Activated naive CD4-positive, alpha-beta T cell treated with anti-CD3 and anti-CD28 coated beads, Interleukin-2, amount 50 U/mL, for 24 hours (primary cell): ENCODE measurements at regions not wholly inside any gene's neighbourhood (a gene's known extent, or its start where the extent isn't known, plus 50 kb on each side); places are given as distances from the start of the nearest gene placed in this dataset.

Experiments used
- H3K27ac Mint-ChIP-seq: one replicate; pipeline ENCODE4 v1.8.0; 2021; ENCODE audit warnings: mild to moderate bottlenecking, mixed read lengths
- H3K27me3 Mint-ChIP-seq: one replicate; pipeline ENCODE4 v1.8.0; 2021; ENCODE audit warnings: mixed read lengths
- H3K36me3 Mint-ChIP-seq: one replicate; pipeline ENCODE4 v1.8.0; 2021; ENCODE audit warnings: mixed read lengths
- H3K4me1 Mint-ChIP-seq: one replicate; pipeline ENCODE4 v1.8.0; 2021; ENCODE audit warnings: mixed read lengths
- H3K4me3 Mint-ChIP-seq: one replicate; pipeline ENCODE4 v1.8.0; 2021; ENCODE audit warnings: mild to moderate bottlenecking, mixed read lengths
- H3K9me3 Mint-ChIP-seq: one replicate; pipeline ENCODE4 v1.8.0; 2021; ENCODE audit warnings: mixed read lengths

- peaks cover 11% of the 10 kb centered on the region for H3K27me3 Mint-ChIP-seq
- H3K9me3 Mint-ChIP-seq = peaks cover 7% of the 10 kb centered on the region
- H3K27ac Mint-ChIP-seq = no peak overlapping the region
- no peaks in the 10 kb centered on the region for H3K4me1 Mint-ChIP-seq
- H3K4me3 Mint-ChIP-seq = no peak overlapping the region
- peaks cover 3% of the 10 kb centered on the region for H3K36me3 Mint-ChIP-seq
Measured at GRCh38 chr10:113415246-113415645, 137.6 kb upstream of the HABP2 start.

DNA sequence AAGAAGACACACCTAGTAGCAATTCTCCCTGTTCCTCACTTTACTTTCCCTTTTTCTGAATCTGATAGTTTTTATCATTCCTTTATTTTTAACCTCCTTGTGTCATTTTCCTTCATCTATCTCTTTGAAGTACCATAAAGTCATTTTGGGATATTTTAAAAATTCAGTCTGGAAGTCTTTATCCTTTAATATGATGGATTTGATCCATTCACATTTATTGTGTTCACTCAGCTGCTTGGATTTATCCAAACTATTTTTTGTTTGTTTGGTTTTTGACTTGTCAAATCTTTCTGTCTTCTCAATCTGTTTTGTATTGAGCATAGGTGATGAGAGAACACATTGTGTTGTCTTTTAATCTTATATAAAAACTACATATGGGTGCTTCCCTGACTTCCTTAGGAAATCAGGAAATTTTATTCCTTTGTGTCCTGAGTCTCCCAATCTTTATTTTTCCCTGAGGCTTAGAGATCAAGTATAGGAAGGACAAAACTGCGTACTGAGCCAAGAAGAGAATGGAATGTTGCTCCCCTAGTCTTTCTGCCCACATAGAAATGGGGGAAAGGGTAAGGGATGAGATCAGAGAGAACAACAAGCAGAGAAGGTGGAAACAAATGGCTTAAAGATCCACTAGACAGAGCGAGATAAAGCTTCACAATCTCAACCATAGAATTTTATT lies 132.7 kb upstream of the HABP2 start:
- peaks cover 9% of the 10 kb centered on the region for H3K9me3 Mint-ChIP-seq
- no peaks in the 10 kb centered on the region for H3K4me1 Mint-ChIP-seq
- H3K27me3 Mint-ChIP-seq = peaks cover 17% of the 10 kb centered on the region
- H3K36me3 Mint-ChIP-seq = peaks cover 3% of the 10 kb centered on the region
- no peak overlapping the region for H3K4me3 Mint-ChIP-seq
- no peak overlapping the region for H3K27ac Mint-ChIP-seq

GRCh38 chr10:113420733-113421675 lies 131.8 kb upstream of the HABP2 start:
- peaks cover 9% of the 10 kb centered on the region for H3K9me3 Mint-ChIP-seq
- no peaks in the 10 kb centered on the region for H3K4me1 Mint-ChIP-seq
- H3K36me3 Mint-ChIP-seq = peaks cover 3% of the 10 kb centered on the region
- no peak overlapping the region for H3K27ac Mint-ChIP-seq
- peaks cover 17% of the 10 kb centered on the region for H3K27me3 Mint-ChIP-seq
- no peak overlapping the region for H3K4me3 Mint-ChIP-seq

DNA sequence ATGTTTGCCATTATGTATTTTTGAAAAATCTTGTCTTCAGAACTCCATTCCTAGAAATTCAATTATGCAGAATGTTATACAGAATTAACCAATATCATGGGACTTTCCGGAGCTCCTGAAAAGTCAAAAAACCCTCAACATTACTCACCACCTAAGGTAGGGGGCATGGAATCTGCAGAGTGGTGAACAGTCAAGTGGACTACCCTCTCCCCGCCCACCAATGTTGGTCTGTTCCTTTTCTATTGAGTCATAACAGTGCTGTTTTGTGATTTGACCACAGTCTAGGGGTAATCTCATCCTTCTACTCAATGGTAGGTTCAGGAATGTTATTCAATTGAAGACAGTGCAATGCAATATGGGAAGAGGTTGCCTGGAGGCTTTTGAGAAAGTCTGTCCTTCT lies 130.5 kb upstream of the HABP2 start:
- Mint-ChIP-seq H3K4me1 (no peaks in the 10 kb centered on the region), H3K27me3 (peaks cover 13% of the 10 kb centered on the region), H3K36me3 (peaks cover 3% of the 10 kb centered on the region), H3K9me3 (peaks cover 9% of the 10 kb centered on the region), H3K4me3 (no peak overlapping the region), H3K27ac (no peak overlapping the region)

- H3K36me3 Mint-ChIP-seq = peaks cover 3% of the 10 kb centered on the region
- H3K4me3 Mint-ChIP-seq = no peak overlapping the region
- no peak overlapping the region for H3K27ac Mint-ChIP-seq
- peaks cover 9% of the 10 kb centered on the region for H3K9me3 Mint-ChIP-seq
- H3K27me3 Mint-ChIP-seq = peaks cover 10% of the 10 kb centered on the region
- no peaks in the 10 kb centered on the region for H3K4me1 Mint-ChIP-seq
Measured at GRCh38 chr10:113423981-113424721, 128.7 kb upstream of the HABP2 start.

DNA sequence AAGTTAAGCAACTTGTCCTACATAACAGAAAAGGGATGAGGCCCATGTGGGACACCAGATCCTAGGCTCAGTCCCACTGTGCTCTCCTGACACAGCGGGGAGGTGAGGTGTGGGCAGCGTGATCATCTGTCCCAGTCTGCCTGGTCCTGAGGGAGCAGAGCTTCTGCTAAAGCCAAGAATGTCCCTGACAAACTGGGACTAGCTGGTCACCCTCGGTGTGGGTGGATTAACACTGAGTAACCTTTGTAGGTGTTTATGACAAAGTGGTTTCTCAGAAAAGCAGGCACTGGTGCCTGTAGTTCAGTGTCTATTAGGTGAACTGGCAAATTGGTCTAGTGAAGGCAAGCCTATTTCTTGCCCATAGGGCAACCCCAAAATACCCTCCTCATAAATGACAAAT lies 127.8 kb upstream of the HABP2 start:
- H3K9me3 Mint-ChIP-seq = peaks cover 4% of the 10 kb centered on the region
- H3K4me1 Mint-ChIP-seq = no peaks in the 10 kb centered on the region
- peaks cover under 1% of the 10 kb centered on the region for H3K36me3 Mint-ChIP-seq
- H3K27ac Mint-ChIP-seq = no peak overlapping the region
- H3K27me3 Mint-ChIP-seq = peaks cover 10% of the 10 kb centered on the region
- no peak overlapping the region for H3K4me3 Mint-ChIP-seq

DNA sequence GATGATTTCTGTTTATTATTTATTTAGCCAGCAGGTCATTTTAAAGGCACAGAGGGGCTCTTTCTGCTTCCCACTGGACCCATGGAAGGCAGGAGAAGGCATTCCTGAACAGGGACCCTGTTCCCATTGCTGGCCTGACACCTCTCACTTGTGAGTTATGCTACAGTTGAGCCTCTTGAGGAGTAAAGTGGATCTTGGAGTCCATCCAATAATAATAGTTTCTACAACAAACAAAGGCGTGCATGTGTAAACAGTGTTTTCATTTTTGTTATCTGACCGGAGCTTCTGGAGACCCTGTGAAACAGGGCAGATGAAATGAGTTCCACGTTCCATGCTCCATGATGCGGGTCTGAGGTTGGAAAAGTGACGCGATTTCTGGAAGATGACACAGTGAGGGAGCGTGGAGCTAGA lies 127.3 kb upstream of the HABP2 start:
- no peaks in the 10 kb centered on the region for H3K4me1 Mint-ChIP-seq
- no peaks in the 10 kb centered on the region for H3K36me3 Mint-ChIP-seq
- peaks cover 8% of the 10 kb centered on the region for H3K27me3 Mint-ChIP-seq
- no peak overlapping the region for H3K27ac Mint-ChIP-seq
- no peaks in the 10 kb centered on the region for H3K9me3 Mint-ChIP-seq
- no peak overlapping the region for H3K4me3 Mint-ChIP-seq

- H3K9me3 Mint-ChIP-seq = no peaks in the 10 kb centered on the region
- peaks cover 8% of the 10 kb centered on the region for H3K27me3 Mint-ChIP-seq
- no peak overlapping the region for H3K27ac Mint-ChIP-seq
- H3K4me3 Mint-ChIP-seq = no peak overlapping the region
- H3K4me1 Mint-ChIP-seq = no peaks in the 10 kb centered on the region
- no peaks in the 10 kb centered on the region for H3K36me3 Mint-ChIP-seq
Measured at GRCh38 chr10:113426181-113426877, 126.5 kb upstream of the HABP2 start.

DNA sequence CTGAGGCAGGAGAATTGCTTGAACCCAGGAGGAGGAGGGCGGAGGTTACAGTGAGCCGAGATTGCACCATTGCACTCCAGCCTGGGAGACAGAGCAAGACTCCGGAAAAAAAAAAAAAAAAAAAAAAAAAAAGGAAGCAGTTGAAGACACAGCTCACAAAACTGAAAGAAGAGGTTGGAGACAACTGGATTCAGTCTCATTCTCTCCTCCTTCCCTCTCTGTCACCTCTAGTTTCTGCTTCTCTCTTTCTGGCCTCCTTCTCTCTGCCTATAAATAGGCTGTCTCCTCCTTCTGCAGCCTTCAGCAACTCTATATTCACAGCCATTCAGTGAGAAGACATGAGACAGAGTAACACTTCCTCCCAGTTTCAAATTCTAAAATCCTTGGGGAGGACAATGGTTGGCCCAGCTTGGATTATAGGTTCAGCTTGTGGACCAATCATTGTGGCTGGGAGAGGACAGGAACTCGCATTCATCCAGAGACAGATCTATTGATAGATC lies 125.6 kb upstream of the HABP2 start:
- no peaks in the 10 kb centered on the region for H3K4me1 Mint-ChIP-seq
- H3K4me3 Mint-ChIP-seq = no peak overlapping the region
- H3K27me3 Mint-ChIP-seq = peaks cover 8% of the 10 kb centered on the region
- H3K9me3 Mint-ChIP-seq = no peaks in the 10 kb centered on the region
- H3K36me3 Mint-ChIP-seq = no peaks in the 10 kb centered on the region
- no peak overlapping the region for H3K27ac Mint-ChIP-seq

DNA sequence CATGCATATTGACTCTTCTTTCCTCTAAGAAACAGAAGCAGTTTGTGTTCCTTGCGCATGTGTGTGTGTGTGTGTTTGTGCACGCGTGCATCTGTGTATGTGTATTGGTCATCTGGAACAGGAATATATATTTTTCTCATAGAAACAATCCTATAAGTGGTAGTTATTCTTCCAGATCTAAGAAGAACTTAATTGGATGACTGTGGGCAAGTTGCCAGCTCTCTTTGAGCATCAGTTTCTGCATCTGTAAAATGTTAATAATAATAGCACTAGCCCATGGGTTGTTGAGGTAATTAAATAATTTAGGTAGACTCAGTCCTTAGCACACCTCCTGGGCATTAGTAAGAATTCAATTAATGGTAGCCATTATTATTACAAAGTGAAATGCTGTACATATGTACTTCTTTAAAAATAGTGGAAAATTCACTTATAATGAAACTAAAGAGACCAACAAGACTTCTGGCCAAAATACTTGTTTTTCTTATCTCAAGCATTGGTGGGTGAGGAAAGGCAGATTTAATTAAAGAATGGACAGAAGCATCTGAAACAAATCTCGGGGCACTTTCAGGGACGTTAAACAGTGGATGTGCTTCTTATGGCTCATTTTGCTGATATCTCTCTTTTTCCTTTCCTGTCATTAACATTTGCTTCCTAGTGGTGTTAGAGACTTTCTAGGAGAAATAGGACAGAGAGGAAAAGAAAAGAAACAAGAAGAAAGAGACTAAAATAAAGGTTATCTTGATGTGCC lies 124.9 kb upstream of the HABP2 start:
- H3K9me3 Mint-ChIP-seq = no peaks in the 10 kb centered on the region
- no peak overlapping the region for H3K27ac Mint-ChIP-seq
- no peaks in the 10 kb centered on the region for H3K36me3 Mint-ChIP-seq
- H3K4me1 Mint-ChIP-seq = no peaks in the 10 kb centered on the region
- H3K27me3 Mint-ChIP-seq = peaks cover 8% of the 10 kb centered on the region
- no peak overlapping the region for H3K4me3 Mint-ChIP-seq

DNA sequence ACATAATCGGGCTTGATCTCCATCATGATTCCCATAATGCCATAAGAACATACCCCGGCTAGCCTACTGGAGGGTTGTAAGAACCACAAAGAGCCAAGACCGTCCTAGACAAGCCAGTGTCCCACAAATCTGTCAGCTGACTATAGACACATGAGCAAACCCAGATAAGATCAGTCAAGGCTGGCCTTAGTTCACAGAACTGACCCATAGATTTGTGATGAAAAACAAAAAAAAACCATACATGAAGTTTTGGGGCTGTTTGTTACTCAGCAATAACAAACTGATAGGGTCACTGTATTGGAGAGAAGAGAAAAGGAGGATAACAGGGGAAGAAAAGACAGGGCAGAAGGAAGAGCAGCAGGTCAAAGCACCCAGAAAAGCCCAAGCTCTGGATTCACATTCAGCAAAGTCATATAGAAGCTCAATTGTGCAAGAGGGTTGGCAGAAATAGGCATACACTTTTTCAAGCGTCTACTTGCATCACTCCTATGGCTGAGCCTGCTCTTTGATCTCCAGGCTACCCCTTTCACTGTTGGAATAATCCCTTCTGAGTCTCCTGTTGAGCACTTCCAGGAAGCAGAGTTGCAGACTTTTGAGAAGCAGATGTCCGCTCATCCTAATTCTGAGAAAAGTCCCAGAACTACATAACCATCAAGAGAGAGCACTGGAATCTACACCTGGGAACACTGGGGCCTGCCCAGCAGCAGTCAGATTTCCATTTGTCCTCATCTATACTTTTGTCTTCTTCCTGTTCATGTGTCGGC lies 122.0 kb upstream of the HABP2 start:
- H3K27me3 Mint-ChIP-seq = peaks cover 1% of the 10 kb centered on the region
- H3K27ac Mint-ChIP-seq = no peak overlapping the region
- no peaks in the 10 kb centered on the region for H3K9me3 Mint-ChIP-seq
- no peaks in the 10 kb centered on the region for H3K4me1 Mint-ChIP-seq
- H3K4me3 Mint-ChIP-seq = no peak overlapping the region
- H3K36me3 Mint-ChIP-seq = no peaks in the 10 kb centered on the region

DNA sequence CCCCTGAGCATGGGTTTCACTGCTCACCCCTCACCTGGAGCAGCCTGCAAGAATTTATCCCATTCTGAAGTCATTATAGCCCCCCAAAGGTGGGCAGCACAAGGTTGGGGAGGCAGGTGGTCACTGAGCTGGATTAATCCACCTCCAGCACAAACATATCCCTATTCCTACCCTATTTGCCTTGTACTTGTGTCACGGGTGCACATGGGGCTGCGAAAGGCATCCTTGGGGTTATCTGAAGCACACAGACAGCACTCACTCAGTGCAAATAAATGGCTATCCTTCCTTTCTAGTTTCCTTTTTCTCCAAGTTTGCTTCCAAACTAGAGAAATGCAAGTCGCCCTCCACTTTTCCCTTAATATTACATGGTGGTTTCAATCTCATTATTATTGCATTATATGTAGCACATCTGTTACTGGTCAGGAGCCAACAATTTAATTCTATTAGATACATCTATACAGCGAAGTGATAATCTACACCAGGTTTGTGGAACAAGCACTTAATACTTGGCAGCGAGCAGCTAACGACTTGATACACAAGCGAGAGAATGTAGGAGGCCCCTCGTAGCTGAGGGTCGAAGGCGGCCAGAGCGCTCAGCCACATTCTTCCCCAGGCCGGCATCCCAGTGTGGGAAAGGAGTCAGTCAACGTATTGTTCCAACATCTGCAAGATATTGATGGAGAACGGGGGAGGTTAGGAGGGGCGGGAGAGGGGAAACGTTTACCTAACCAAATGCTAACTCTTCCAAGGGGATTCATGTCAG lies 121.3 kb upstream of the HABP2 start:
- Mint-ChIP-seq H3K36me3 (no peaks in the 10 kb centered on the region), H3K27ac (no peak overlapping the region), H3K27me3 (peaks cover 1% of the 10 kb centered on the region)

GRCh38 chr10:113433711-113434110 lies 119.1 kb upstream of the HABP2 start:
- peaks cover 2% of the 10 kb centered on the region for H3K27me3 Mint-ChIP-seq
- no peaks in the 10 kb centered on the region for H3K9me3 Mint-ChIP-seq
- no peak overlapping the region for H3K27ac Mint-ChIP-seq
- no peaks in the 10 kb centered on the region for H3K4me1 Mint-ChIP-seq
- no peak overlapping the region for H3K4me3 Mint-ChIP-seq
- no peaks in the 10 kb centered on the region for H3K36me3 Mint-ChIP-seq

More for the DNA sequence above, 121.3 kb upstream of the HABP2 start:
- no peak overlapping the region for H3K4me3 Mint-ChIP-seq
- no peaks in the 10 kb centered on the region for H3K9me3 Mint-ChIP-seq
- no peaks in the 10 kb centered on the region for H3K4me1 Mint-ChIP-seq
